ENCODE measurements at regions not wholly inside any gene's neighbourhood (a gene's known extent, or its start where the extent isn't known, plus 50 kb on each side); places are given as distances from the start of the nearest gene placed in this dataset.
"Not testable (repeated sequence)": the region's sequence is repeated elsewhere in the genome, so short reads cannot be mapped to it uniquely, and the experiment has no call there.

DNA sequence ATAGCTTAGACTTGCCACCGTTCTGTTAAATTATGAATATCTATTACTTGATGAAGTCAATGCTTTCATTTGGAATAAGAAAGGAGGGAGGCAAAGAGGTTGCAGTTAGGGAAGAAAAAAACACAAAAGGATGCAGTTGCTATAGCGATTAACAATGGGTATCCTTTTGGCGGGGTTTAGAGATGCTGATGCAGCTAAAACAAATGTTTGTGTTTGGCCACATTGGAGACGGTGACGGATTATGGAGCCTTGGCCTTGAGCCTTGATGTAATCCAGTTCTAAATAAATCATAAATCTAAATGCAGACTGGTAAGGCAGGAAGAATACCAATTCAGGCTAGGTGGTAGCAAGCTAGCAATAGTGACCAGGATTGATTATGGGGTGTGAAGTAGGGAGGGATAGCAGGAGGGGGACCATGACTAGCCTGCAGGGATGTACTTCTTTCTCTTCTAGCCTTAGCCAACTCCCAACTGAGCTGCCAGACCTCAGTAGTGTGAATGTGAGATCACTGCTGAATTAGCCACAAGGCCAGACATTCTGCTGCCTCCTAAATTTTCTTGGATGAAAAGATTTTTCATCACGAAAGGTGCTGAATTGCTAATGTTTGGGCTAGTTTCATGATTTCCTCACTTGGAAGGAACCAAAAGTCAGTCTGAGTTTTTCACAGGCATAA is 160.3 kb downstream of the TLR4 start:
- no peak for DNase-seq

DNA sequence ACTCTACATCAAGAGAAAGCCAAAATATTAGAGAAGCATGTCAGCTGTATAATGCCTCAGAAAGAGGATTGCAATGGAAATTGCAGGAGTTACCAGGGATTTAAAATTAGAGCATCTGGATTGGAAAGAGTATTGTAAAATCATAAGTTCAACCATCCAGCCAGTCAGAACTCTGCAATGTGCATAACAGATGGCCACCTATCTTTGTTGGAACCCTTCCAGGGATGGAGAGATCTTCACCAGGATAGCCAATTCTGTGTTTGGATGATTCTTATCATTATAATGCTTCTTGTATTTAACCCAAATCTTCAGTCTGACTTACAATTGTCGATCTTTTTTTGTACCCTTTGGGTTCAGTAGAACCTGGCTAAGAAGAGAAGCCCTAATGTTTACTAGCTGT is 164.4 kb downstream of the TLR4 start:
- DNase-seq: peak; percentile 69

DNA sequence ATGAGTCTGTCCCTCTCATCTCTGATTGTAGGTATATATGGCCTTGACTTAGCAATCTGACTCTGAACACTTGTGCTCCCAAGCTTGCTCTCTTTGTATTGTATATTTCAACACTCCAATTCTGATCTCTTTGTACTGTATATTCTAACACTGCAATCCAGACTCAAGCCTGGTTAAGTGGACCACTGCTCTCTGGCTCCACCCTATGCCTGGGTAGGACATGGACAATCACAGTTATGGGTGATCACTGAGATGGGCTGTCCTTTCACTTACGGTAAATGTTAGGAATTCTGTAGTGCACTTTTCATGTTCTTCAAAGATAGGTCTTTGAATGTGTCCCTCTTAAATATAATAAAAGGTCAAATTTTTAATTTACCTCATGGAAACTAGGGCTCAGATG is 165.1 kb downstream of the TLR4 start:
- no peak for DNase-seq

DNA sequence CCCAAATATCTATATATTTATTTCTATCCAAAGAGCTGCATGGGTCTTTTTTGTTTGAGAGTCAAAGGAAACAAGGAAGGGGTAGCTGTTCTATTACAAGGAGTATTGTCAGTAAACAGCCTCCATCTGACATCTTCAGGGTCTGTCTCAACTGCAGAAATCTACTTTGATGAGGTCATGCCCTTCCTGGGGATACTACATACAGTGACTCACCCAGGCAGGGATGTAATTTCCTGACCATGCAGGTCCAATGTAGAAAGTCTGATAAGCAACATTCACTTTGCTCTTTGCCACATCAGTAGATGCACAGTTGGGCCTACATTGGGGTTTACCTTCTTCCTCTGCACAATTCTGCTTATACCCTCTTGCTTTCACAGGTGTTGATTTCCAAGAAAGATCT is 165.5 kb downstream of the TLR4 start:
- DNase-seq: no peak

DNA sequence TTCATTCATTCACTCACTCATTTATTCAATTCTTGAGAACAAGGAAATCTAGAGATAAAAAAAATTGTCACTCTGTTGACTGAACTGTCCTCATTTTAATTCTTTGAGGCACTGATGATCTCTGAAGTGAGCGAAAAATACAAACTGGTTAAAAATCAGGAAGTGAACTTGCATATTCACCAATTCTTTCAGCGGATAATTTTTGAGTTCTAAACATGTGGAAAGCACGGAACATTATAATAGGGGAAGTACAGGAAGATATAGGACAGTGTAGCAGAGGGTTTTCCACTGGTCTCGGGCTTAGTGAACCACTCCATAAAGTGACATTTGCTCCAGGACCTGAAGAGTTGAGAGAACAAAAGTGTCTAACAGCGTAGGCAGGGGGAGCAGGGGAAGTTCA is 169.5 kb downstream of the TLR4 start:
- no peak for DNase-seq

DNA sequence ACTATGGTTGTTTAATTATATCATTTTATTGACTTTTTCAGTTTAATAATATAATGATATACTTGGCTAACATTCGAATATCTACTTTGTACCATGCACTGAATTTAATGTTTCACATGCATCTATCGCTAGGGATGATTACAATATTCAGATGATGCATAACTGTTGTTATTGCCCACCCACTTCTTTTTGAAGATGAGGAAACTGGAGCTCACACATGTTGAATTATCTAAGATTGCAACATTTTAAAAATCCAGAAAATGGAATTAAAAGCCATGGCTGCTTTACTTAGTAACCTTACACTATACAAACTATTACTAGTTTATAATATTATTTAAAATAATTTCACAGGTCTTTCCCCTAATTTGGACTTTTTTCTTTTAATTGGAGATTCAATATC is 171.7 kb downstream of the TLR4 start:
- no peak for DNase-seq

DNA sequence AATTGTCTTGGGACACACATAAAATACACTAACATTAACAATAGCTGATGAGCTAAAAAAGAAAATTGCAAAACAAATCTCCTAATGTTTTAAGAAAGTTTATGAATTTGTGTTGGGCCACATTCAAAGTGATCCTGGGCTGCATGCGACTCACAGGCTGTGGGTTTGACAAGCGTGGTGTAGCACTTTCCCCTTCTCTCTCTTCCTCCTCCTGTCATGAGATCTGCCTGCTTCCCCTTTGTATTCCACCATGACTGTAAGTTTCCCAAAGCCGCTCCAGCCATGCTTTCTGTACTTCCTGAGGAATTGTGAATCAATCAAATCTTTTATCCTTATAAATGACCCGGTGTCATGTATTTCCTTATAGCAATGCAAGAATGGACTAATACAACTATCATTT is 178.0 kb downstream of the TLR4 start:
- DNase-seq: no peak

DNA sequence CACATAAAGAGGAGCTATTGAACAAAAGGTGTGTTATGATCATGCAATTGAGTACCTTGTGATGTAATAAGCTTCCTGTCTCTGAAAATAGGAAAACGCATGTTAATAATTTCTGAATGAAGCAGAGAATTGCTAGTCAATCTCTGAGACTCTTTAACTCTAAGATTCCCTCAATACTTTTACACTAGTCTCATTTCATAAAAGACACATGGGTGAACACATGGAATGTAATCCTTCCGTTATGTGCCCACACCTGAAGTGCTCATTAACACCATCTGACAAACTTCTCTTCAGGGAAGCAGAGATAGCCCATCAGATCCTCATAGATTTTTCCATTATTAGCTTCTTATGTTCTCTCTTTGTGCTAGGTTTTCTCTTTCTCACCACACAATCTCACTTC is 182.4 kb downstream of the TLR4 start:
- DNase-seq: no peak

DNA sequence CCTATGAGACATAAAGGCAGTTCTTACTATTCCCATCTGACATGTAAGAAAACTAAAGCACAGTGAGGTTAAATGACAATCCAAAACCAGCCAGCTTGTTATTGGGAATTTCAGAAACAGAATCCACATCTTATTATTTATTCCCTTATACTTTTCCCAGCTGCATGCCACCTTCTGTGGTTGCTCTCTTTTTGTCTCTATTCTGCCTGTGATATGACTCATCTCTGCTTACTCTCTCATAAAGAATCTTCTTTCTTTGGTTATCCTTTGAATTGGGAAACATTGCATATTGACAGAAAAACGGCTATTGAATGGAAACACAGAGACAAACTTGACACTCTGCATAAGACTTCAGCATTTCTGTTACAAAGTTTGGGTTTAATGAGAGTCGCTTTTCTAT is 183.2 kb downstream of the TLR4 start:
- no peak for DNase-seq

DNA sequence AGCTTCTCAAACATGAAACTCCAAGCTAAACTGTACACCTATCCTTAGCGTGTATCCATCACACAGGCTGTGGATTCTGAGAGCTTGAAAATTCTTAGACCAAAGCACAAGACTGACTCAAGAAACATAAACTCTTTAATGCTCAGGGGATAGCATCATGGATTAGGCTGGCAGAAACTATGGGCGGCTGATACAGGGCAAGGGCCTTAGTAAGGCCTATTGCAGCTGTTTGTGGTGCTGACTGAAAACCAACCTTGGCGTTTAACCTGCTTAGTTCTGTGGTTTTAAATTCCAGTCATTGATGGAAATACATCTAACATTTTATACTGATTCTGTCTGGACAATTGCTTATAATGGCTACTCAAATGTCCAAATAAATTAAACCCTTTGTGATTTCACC is 183.7 kb downstream of the TLR4 start:
- no peak for DNase-seq

DNA sequence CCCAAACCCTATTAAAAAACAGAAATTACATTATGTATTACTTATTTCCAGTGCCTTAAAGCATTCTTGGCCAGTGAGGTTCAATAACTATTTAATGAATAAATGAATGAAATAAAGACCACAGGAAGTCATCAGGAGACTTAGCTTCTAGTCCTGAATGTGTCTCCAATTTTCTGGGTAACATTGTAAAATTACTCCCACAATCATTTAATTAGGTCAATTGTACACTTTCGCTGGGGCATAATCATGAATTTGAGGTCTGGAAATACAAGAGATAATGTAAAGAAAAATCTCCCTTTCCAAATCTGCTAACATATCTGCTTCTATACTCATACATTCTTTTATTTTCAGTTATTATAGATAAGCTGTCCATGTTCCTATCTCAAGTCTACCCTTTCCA is 199.2 kb downstream of the TLR4 start:
- no peak for DNase-seq

DNA sequence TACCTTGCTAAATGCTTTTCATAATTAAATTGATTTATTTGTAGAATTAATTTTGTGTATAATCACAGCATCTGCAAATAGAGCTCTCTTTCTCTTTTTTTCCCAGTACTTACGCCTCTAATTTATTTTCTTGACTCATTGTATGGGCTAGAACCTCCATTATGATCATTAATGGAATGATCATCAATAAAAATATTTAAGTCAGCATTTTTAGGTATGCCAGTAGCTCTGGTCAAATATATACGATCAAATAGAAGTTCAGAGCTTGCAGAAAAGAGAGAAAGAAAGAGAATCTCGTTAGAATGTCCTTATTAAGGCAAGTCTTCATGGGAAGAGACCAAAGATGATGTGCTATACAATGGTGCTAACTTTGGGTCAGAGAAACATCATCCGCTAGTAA is 202.6 kb downstream of the TLR4 start:
- no peak for DNase-seq

DNA sequence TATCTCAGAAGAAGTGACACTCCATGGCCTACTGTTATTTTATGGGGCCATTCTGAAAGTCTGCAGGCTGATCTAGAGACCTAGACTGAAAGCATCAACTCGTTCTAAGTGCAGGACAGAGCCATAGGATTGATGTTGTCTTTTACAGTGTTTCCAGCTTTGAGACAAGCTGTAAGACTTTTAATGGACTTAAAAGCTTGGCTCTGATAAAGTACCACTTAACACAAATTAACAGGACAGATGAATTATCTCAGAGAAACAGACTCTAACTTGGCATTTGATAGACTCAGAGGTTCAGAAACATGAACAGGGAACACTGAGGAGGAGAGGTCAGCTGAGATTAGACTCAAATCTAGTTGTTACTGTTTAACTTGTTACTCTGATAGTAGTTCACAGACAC is 203.2 kb downstream of the TLR4 start:
- no peak for DNase-seq

DNA sequence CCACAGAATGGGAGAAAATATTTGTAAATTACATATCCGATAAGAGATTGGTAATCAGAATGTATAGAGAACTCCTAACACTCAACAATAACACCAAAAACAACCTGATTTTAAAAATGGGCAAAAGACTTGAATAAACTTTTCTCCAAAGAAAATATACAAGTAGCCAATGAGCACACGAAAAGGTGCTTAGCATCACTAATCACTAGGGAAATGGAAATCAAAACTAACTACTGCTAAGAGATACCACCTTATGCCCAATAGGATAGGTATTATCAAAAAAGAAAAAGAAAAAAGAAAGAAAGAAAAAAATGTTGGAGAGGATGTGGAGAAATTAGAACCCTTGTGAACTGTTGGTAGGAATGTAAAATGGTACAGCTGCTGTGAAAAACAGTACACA is 212.1 kb downstream of the TLR4 start:
- no peak for DNase-seq

DNA sequence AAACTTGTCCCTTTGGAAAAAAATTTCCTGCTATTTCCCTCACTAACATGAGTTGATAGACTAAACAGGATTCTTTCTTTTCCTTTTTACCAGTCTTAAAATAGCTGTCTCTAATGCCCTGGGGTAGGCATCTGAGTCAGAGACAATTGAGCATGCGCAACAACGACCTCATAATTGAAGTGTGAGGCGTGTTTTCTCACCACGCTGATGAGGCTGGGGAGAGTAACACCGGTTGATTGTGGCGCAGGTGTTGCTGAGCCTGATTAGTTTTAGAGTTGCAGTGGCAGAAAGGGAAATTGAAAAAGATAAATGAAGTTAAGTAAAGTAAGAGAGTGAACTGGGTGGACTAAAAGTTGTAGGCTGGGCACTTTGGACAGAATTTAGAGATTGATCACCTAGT is 213.7 kb downstream of the TLR4 start:
- peak; percentile 59 for DNase-seq

DNA sequence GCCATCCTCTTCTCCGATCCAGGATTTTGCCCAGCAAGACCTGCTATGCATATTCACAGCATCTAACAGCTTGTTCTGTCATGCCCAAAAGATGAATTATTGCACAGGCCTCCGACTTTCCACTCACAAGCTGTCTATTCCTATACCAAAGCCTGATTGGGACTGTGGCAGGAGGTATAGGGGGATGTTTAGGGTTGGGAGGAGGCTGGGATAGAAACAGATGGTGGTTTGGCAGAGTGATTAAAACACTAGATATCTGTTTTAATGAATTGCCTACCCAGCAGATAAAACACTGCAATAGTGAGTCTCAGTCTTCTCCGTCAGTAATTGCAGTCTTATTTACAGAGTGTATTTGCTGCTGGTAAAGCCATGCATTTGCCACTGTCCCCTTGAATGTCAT is 215.3 kb downstream of the TLR4 start:
- peak; percentile 85 for DNase-seq

DNA sequence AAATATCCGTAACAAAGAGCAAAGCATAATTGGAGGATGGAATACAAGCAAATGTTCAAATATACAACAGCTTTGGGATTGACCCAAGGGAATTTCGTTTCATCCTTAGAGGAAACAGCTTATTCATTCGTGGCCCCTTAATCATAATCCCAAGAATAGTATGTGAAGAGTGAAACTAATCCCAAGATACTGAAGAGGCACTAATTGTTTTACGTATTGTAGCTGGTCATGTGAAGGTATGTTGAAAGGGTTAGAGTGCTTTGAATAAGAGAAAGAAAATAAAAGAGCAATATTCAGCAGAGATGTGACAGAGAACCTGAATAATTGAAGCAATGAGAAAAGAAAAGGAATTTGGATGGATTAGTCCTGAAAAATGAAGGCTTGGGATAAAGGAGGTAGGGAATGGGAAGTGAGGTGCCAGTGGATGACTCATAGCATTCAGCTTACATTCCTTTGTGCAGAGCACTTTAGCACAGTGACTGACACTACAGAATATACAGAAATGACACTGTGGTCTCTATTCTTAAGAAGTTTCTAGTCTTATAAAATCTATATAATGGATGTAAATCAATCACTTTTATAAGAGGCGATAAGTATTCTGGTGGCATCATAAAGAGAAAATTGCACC is 221.9 kb downstream of the TLR4 start:
- peak; percentile 19 for DNase-seq

DNA sequence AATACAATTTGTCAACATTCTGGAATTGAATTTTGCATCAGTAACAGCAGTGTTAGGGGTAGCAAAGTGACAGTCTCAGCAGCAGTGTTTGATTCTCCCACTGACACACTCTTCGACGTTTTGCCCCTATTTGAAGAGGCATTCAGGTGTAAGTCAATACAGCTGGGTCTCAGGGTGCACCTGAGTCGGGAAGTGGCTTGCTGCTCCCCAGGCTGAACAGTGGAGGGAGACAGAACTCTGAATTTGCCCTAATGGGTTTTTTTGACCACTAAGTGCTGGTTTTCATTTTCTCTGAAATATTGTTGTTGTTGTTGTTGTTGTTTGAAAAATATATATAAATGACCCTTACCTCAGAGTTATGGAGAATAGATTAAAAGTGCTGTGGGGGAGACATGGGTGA is 223.2 kb downstream of the TLR4 start:
- peak; percentile 83 for DNase-seq

DNA sequence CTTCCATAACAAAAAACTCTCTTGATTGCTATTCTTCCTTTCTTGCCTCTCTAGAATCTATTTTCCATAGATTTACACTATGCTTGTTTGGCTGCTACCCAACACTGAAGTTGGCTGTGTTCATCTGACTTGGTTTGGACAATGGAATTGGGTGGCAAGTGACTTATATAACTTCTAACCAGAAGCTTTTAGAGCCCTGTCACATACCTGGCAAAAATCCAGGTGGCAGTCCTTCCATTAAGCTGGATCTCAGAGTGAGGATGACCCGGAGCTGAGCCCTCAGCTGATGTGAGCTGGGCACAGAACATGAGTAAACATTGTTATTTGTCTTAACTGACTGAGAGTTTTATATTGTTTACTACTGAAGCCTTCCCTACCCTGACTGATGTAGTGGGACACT is 225.7 kb downstream of the TLR4 start:
- DNase-seq: peak; percentile 90

DNA sequence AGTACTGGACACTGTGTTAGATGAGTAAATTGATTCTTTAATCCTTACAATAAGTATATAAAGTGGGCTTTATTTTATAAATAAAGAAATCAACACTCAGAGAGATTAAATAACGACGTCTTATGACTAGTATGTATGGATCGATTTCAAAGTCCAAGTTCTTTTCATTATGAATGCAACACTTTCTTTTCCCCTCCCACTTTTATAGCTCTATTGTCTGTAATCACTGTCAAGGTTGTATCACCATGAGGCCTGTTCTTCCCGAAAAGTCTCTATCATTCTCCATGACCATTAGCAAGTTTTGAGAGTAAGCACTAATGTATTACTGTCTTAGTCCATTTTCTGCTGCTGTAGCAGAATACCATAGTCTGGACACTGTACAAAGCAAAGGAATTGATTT is 228.4 kb downstream of the TLR4 start:
- DNase-seq: no peak

DNA sequence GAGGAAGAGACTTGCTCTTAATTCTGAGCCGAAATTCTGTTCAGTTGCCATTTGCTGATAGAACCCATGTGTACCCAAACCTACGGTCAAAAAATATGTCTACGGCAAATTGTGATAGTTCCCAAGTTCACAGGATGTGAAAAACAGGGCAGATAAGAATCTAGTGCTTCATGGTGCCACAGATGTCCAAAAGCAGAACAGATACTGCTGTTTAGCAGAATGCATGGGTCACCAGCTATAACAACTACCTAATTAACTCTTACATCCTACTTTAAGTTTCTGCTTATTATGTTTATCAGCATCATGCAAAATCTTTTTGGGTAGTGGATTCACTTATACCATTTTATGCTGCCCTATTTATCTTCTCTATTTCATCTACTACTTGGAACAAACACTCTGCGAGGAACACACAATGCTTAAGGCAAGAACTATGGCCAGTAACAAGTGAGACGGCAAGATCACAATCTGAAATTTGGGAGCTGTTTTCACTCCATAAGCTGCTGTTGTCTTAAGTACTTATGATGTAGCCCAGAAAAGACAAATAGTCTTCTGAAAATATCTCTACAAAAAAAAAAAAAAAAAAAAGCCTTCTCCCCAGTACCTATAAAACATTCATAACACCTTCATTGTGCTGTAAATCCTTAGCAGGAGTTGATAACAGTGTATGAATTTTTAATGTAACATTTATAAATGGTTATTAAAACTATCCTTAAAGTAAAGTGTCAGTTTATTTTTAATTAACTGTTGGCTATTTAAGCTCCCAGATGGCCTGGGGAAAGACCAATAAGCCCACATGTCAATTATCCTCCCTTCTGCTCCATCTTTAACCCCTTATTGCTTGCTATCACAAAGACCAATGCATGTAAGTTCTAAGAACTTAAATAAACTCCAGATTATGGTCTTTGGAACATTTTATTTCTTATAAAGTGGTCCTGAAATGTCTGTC is 232.3 kb downstream of the TLR4 start:
- peak; percentile 75 for DNase-seq

DNA sequence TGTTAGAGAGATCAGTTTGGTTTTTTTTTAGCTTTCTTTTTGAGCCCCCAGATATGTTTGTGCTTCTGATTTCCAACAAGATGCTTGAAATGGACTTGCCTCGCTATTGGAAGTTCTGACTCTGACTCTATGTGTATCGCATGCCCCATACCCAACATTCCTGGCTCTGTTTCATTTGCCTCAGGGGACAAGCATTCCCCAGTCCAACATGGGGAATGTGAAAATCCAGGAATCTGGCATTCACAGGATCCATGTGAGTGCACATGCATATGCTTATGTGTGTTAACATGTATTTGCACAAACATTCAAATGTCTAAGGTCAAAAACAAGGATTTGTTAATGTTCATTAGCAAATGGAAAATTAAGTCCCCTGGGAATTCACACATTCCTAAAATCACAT is 233.9 kb downstream of the TLR4 start:
- DNase-seq: peak; percentile 62

DNA sequence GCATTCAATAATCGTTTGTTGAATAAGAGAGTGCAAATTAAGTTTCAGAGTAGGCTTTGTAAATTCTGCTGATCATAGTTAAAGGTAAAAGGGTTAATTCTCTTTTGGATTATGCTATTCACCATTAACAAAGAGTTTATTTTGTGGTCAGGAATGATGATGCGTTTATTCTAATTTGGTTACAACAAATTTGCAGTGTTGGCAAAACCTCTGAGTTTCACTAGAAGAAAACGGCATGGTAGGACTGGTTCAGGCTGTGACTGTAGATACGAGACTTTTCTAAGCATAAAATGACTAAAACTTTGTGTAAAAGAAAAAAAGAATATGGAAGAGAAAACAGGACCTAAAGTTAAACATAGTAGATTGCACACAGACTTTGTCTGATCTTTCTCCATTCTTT is 234.7 kb downstream of the TLR4 start:
- DNase-seq: no peak

DNA sequence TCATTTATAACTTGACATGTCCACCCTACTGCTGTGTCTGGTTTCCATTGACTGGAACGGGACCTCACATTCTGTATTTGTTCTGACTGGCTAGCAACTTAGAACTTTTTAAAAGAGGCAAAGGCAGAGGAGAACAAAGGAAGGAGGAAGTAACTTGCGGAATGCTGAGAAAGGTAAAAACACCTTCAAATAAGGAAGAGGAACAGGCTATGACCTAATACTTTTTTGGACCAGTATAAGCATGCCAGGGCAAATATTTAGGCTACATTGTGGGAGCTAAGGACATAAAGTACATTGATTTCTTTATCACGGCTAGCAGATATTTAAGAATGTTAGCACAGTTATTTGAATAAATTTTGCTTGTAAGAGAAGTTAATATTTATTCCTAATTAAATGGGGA is 240.5 kb downstream of the TLR4 start:
- not testable (repeated sequence) for DNase-seq

Data from NCI-H69 (cell line).